ENCODE measurements at regions not wholly inside any gene's neighbourhood (a gene's known extent, or its start where the extent isn't known, plus 50 kb on each side); places are given as distances from the start of the nearest gene placed in this dataset.

DNA sequence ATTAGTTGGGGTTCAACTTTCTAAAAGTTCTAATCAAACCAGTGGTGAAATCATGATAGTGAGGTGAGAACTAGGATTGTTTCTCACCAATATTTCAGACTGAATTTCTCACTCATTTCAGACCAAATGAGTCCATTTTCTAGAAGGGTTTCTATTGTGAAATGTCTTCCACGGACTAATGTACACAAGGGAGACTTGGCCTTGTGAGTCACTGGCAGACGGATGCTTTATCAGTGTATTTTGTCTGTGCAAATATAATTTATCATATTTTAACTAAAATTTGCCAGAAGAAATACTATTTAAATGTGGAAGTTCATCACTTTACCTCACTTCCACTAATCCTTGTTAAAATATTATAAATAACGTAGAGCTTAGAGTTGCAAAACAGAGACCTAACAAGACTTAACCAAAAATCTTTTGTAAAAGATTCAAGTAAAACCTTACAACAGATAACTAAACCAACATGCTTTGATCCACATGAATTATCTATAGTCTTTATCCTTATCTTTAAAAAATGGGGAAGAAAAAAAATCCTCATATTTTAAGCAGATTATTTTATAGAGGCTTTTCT is 506.0 kb upstream of the FAM241A start:
- no peak overlapping the region for H3K4me3 ChIP-seq (ENCODE audit: low read depth in 1 of 5, low read length in 5 of 5)
- no peak overlapping the region for H3K27ac ChIP-seq (ENCODE audit: low read depth, low read length)
- no peaks in the 10 kb centered on the region for H3K9me3 ChIP-seq (ENCODE audit: control insufficient read depth in 5 of 5, low read length in 5 of 5)
- no peaks in the 10 kb centered on the region for H3K36me3 ChIP-seq (ENCODE audit: control insufficient read depth in 5 of 5, insufficient read depth in 5 of 5, low read length in 5 of 5)
- H3K27me3 ChIP-seq (ENCODE audit: control insufficient read depth in 5 of 5, insufficient read depth in 4 of 5, low read length in 5 of 5) = no peaks in the 10 kb centered on the region
- H3K4me1 ChIP-seq (ENCODE audit: control insufficient read depth in 5 of 5, insufficient read depth in 5 of 5, low read length in 5 of 5) = peaks cover 0 to 4% (median 3%) of the 10 kb centered on the region in 5 donors
- H3K9ac ChIP-seq (ENCODE audit: low read length in 5 of 5) = no peak overlapping the region

DNA sequence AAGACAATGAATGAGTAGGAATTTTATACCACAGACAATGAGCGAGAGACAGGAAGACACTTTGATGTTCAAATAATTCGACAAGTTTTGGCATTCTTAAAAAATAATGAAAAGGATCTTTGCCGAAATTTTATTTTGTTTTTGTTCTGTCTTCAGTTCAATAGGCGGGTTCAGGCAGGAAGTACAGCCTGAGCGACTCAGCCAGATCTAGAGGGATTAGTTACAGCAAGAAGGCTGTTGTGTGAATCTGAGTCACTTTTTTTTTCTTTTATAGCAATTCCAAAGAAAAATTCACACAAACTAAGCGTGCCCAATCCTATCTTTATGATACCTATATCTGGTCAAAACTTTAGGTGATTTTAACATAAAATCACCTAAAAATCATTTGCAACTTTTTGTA is 505.4 kb upstream of the FAM241A start:
- H3K27me3 ChIP-seq (ENCODE audit: control insufficient read depth in 5 of 5, insufficient read depth in 4 of 5, low read length in 5 of 5) = no peaks in the 10 kb centered on the region
- no peaks in the 10 kb centered on the region for H3K9me3 ChIP-seq (ENCODE audit: control insufficient read depth in 5 of 5, low read length in 5 of 5)
- peaks cover 0 to 4% (median 3%) of the 10 kb centered on the region in 5 donors for H3K4me1 ChIP-seq (ENCODE audit: control insufficient read depth in 5 of 5, insufficient read depth in 5 of 5, low read length in 5 of 5)

DNA sequence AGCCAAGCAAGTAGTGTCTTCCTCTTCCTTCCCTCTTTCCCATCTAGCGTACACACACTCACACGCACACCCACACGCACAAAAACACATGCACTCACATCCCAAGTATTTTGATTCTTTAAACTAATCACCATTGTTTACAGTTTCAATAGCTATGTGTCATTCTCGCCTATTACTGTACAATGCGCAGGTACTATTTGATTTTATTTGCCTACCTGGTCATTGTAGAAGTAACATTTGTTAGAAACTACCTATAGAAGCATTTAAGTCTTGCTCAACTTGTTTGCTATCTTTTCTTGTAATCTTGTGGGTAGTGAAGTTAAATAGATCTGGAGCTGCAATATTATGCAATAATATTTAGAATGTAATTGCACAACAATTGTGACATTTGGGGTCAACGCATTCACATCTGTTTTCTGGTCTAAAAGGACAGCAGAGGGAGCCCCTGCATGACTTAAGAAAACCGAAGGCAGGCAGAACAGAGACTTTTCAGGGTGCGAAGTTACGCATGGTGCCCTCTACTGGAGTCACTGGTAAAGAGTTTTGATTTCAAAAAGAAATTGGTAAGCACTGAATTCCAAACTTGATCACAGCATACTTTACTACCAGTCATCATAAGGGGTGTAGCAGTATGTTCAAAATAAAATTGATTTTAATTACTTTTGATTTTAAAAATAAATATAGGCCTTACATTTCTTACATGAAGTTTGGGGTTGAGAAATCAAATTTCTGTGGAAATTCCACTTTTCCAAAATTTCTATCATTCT is 503.3 kb upstream of the FAM241A start:
- Histone ChIP-seq H3K36me3 (ENCODE audit: control insufficient read depth in 5 of 5, insufficient read depth in 5 of 5, low read length in 5 of 5) (no peaks in the 10 kb centered on the region), H3K9me3 (ENCODE audit: control insufficient read depth in 5 of 5, low read length in 5 of 5) (no peaks in the 10 kb centered on the region), H3K27ac (ENCODE audit: low read depth, low read length) (no peak overlapping the region), H3K27me3 (ENCODE audit: control insufficient read depth in 5 of 5, insufficient read depth in 4 of 5, low read length in 5 of 5) (no peaks in the 10 kb centered on the region), H3K4me1 (ENCODE audit: control insufficient read depth in 5 of 5, insufficient read depth in 5 of 5, low read length in 5 of 5) (peaks cover 0 to 4% (median 3%) of the 10 kb centered on the region in 5 donors), H3K4me3 (ENCODE audit: low read depth in 1 of 5, low read length in 5 of 5) (no peak overlapping the region), H3K9ac (ENCODE audit: low read length in 5 of 5) (no peak overlapping the region)

More for the DNA sequence above, 505.4 kb upstream of the FAM241A start:
- Histone ChIP-seq H3K4me3 (ENCODE audit: low read depth in 1 of 5, low read length in 5 of 5) (no peak overlapping the region), H3K36me3 (ENCODE audit: control insufficient read depth in 5 of 5, insufficient read depth in 5 of 5, low read length in 5 of 5) (no peaks in the 10 kb centered on the region), H3K27ac (ENCODE audit: low read depth, low read length) (no peak overlapping the region), H3K9ac (ENCODE audit: low read length in 5 of 5) (no peak overlapping the region)

DNA sequence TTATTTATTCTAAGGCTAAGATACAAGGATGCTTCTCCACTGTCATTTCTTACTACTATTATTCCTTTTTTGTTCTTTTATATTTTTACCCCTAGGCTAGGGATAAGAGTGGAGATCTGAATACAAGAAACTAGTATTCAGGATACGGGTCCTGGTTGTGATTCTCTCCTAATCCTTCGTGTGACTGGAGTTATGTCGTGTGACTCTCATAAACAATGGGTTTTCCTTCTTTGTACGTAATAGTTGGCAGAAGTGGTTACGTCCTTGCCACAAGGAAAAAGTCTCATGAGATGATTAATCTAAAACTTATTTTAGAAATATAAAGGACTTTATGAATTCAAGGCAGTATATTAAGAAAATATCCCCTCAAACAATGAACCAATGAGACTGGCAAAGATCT is 497.2 kb upstream of the FAM241A start:
- no peaks in the 10 kb centered on the region for H3K9me3 ChIP-seq (ENCODE audit: control insufficient read depth in 5 of 5, low read length in 5 of 5)
- H3K4me3 ChIP-seq (ENCODE audit: low read depth in 1 of 5, low read length in 5 of 5) = no peak overlapping the region
- H3K27ac ChIP-seq (ENCODE audit: low read depth, low read length) = no peak overlapping the region
- H3K9ac ChIP-seq (ENCODE audit: low read length in 5 of 5) = no peak overlapping the region
- H3K36me3 ChIP-seq (ENCODE audit: control insufficient read depth in 5 of 5, insufficient read depth in 5 of 5, low read length in 5 of 5) = no peaks in the 10 kb centered on the region
- H3K27me3 ChIP-seq (ENCODE audit: control insufficient read depth in 5 of 5, insufficient read depth in 4 of 5, low read length in 5 of 5) = no peaks in the 10 kb centered on the region
- no peaks in the 10 kb centered on the region for H3K4me1 ChIP-seq (ENCODE audit: control insufficient read depth in 5 of 5, insufficient read depth in 5 of 5, low read length in 5 of 5)

DNA sequence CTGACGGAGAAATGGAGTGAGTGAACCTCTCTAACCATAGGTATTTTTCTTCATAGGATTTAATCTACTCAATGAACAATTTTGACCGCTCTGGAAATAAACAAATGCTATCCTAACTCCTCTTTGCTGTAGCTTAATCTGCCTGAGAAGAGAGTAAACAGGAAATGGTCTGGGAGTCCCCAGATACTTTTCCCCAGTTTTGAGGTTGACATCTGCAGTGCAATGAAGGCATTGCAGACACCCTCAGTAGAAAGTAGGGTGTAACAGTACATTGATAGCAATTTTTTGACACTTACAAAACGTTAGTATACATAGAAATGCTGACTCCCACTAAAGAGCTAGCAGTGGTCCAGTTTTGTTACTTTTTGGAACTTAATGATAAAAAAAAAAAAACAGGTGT is 495.9 kb upstream of the FAM241A start:
- Histone ChIP-seq H3K27ac (ENCODE audit: low read depth, low read length) (no peak overlapping the region), H3K4me3 (ENCODE audit: low read depth in 1 of 5, low read length in 5 of 5) (no peak overlapping the region), H3K27me3 (ENCODE audit: control insufficient read depth in 5 of 5, insufficient read depth in 4 of 5, low read length in 5 of 5) (no peaks in the 10 kb centered on the region), H3K9me3 (ENCODE audit: control insufficient read depth in 5 of 5, low read length in 5 of 5) (no peaks in the 10 kb centered on the region), H3K36me3 (ENCODE audit: control insufficient read depth in 5 of 5, insufficient read depth in 5 of 5, low read length in 5 of 5) (no peaks in the 10 kb centered on the region), H3K4me1 (ENCODE audit: control insufficient read depth in 5 of 5, insufficient read depth in 5 of 5, low read length in 5 of 5) (no peaks in the 10 kb centered on the region), H3K9ac (ENCODE audit: low read length in 5 of 5) (no peak overlapping the region)

DNA sequence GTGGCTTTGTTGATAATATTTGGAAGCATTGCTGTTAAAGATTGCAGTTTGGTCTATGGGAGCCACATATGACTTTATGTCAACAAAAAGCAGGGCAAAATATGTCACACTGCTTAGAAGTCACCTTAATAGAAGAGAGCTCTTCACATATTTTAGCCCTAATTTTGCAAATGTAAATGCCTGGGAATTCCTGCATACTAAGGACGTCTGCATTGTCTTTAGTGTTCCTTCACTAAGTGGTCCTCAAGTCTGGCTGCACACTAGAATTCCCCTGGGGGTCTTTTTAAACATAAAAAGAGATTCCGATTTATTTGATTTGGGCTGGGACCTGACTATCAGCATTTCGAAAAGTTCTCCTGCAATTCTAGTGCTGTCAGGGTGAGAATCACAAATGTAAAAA is 495.1 kb upstream of the FAM241A start:
- Histone ChIP-seq H3K27ac (ENCODE audit: low read depth, low read length) (no peak overlapping the region), H3K4me3 (ENCODE audit: low read depth in 1 of 5, low read length in 5 of 5) (no peak overlapping the region), H3K36me3 (ENCODE audit: control insufficient read depth in 5 of 5, insufficient read depth in 5 of 5, low read length in 5 of 5) (no peaks in the 10 kb centered on the region), H3K9ac (ENCODE audit: low read length in 5 of 5) (no peak overlapping the region), H3K4me1 (ENCODE audit: control insufficient read depth in 5 of 5, insufficient read depth in 5 of 5, low read length in 5 of 5) (no peaks in the 10 kb centered on the region), H3K27me3 (ENCODE audit: control insufficient read depth in 5 of 5, insufficient read depth in 4 of 5, low read length in 5 of 5) (no peaks in the 10 kb centered on the region), H3K9me3 (ENCODE audit: control insufficient read depth in 5 of 5, low read length in 5 of 5) (no peaks in the 10 kb centered on the region)

DNA sequence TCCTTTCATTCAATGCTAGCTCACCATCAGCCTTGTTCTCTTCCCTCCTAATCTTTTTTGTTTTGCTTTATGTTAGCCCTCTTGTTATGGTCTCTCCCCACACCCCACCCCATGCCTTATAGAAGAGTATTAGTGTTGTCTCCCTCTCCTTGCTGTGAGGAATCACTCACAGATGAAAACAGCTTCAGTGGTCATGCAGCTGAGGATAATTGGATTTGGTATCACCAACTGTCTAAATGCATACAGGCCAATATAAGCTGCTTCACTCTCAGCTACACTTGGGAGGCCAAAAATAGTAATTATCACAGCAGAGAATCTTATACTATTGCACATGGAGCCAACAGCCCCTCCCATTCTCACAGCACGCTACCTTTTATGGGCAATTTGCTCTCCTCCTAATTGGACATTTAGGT is 494.6 kb upstream of the FAM241A start:
- H3K27me3 ChIP-seq (ENCODE audit: control insufficient read depth in 5 of 5, insufficient read depth in 4 of 5, low read length in 5 of 5) = no peaks in the 10 kb centered on the region

DNA sequence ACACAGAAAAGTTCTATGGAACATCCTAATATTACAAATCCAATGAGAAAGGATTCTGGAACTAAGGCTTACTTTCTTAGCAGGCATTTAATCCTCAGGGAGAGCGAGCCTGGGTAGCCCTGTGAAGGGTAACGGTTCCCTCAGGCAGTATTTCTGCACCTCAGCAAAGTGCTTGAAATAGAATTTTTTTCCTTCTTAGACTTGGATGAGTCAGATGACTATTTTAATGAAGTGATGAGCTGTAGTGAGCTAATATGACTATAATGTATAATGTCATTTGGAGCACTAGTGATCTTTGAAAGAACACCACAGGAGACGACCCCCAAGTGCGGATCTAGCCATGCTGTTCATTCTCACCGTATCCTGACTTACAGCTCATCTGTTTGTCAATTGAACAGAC is 493.0 kb upstream of the FAM241A start:
- Histone ChIP-seq H3K27me3 (ENCODE audit: control insufficient read depth in 5 of 5, insufficient read depth in 4 of 5, low read length in 5 of 5) (no peaks in the 10 kb centered on the region), H3K36me3 (ENCODE audit: control insufficient read depth in 5 of 5, insufficient read depth in 5 of 5, low read length in 5 of 5) (no peaks in the 10 kb centered on the region), H3K9me3 (ENCODE audit: control insufficient read depth in 5 of 5, low read length in 5 of 5) (no peaks in the 10 kb centered on the region), H3K9ac (ENCODE audit: low read length in 5 of 5) (no peak overlapping the region), H3K27ac (ENCODE audit: low read depth, low read length) (no peak overlapping the region), H3K4me1 (ENCODE audit: control insufficient read depth in 5 of 5, insufficient read depth in 5 of 5, low read length in 5 of 5) (no peaks in the 10 kb centered on the region), H3K4me3 (ENCODE audit: low read depth in 1 of 5, low read length in 5 of 5) (no peak overlapping the region)

More for the DNA sequence above, 494.6 kb upstream of the FAM241A start:
- no peaks in the 10 kb centered on the region for H3K36me3 ChIP-seq (ENCODE audit: control insufficient read depth in 5 of 5, insufficient read depth in 5 of 5, low read length in 5 of 5)
- H3K9ac ChIP-seq (ENCODE audit: low read length in 5 of 5) = no peak overlapping the region
- no peaks in the 10 kb centered on the region for H3K4me1 ChIP-seq (ENCODE audit: control insufficient read depth in 5 of 5, insufficient read depth in 5 of 5, low read length in 5 of 5)
- H3K4me3 ChIP-seq (ENCODE audit: low read depth in 1 of 5, low read length in 5 of 5) = no peak overlapping the region
- no peak overlapping the region for H3K27ac ChIP-seq (ENCODE audit: low read depth, low read length)
- H3K9me3 ChIP-seq (ENCODE audit: control insufficient read depth in 5 of 5, low read length in 5 of 5) = no peaks in the 10 kb centered on the region

DNA sequence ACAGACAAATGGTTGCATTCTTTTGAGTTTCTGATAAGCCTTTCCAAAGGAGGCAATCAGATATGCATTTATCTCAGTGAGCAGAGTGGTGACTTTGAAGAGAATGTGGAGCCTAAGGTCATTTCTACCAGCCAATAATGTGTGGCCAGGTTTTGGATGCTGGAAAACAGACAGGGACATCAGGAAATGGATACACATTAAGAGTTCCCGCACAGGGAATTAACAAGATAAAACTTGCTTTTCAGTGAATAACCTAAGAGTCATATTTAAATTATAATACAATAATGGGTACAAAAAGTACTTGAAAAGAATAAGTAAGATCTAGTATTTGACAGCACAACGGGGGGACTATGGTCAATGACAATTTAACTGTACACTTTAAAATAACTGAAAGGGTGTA is 492.3 kb upstream of the FAM241A start:
- Histone ChIP-seq H3K4me1 (ENCODE audit: control insufficient read depth in 5 of 5, insufficient read depth in 5 of 5, low read length in 5 of 5) (no peaks in the 10 kb centered on the region), H3K36me3 (ENCODE audit: control insufficient read depth in 5 of 5, insufficient read depth in 5 of 5, low read length in 5 of 5) (no peaks in the 10 kb centered on the region), H3K9me3 (ENCODE audit: control insufficient read depth in 5 of 5, low read length in 5 of 5) (no peaks in the 10 kb centered on the region), H3K9ac (ENCODE audit: low read length in 5 of 5) (no peak overlapping the region), H3K27me3 (ENCODE audit: control insufficient read depth in 5 of 5, insufficient read depth in 4 of 5, low read length in 5 of 5) (no peaks in the 10 kb centered on the region), H3K4me3 (ENCODE audit: low read depth in 1 of 5, low read length in 5 of 5) (no peak overlapping the region), H3K27ac (ENCODE audit: low read depth, low read length) (no peak overlapping the region)

DNA sequence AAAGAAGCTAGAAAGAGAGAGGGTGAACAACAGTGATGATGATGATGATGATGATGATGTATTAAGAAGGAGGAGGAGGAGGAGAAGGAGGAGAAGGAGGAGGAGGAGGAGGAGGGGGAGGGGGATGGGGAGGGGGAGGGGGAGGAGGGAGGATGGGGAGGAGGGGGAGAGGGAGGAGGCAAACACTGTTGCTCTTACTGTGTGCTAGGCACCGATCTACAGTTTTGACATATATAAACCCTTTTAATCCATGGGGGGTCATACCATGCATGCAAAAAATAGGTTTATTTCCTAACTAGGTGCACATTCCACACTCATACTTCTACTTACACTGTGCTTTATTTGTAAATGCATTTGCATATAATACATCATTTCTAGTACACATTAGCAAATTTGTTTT is 482.8 kb upstream of the FAM241A start:
- no peak overlapping the region for H3K27ac ChIP-seq (ENCODE audit: low read depth, low read length)
- no peaks in the 10 kb centered on the region for H3K36me3 ChIP-seq (ENCODE audit: control insufficient read depth in 5 of 5, insufficient read depth in 5 of 5, low read length in 5 of 5)
- no peaks in the 10 kb centered on the region for H3K9me3 ChIP-seq (ENCODE audit: control insufficient read depth in 5 of 5, low read length in 5 of 5)
- no peaks in the 10 kb centered on the region for H3K27me3 ChIP-seq (ENCODE audit: control insufficient read depth in 5 of 5, insufficient read depth in 4 of 5, low read length in 5 of 5)
- H3K9ac ChIP-seq (ENCODE audit: low read length in 5 of 5) = no peak overlapping the region
- no peaks in the 10 kb centered on the region for H3K4me1 ChIP-seq (ENCODE audit: control insufficient read depth in 5 of 5, insufficient read depth in 5 of 5, low read length in 5 of 5)
- H3K4me3 ChIP-seq (ENCODE audit: low read depth in 1 of 5, low read length in 5 of 5) = no peak overlapping the region

Data from subcutaneous abdominal adipose tissue (tissue), 5 donors.